HG03175 (cell line): ENCODE measurements at regions not wholly inside any gene's neighbourhood (a gene's known extent, or its start where the extent isn't known, plus 50 kb on each side); places are given as distances from the start of the nearest gene placed in this dataset.

Experiments
- ATAC-seq: cut with Tn5 transposase; IDR thresholded peaks from one replicate; pipeline ENCODE4 v1.9.1; 2021; ENCODE audit warnings: mild to moderate bottlenecking, moderate library complexity; ENCODE audit not compliant: unreplicated experiment

DNA sequence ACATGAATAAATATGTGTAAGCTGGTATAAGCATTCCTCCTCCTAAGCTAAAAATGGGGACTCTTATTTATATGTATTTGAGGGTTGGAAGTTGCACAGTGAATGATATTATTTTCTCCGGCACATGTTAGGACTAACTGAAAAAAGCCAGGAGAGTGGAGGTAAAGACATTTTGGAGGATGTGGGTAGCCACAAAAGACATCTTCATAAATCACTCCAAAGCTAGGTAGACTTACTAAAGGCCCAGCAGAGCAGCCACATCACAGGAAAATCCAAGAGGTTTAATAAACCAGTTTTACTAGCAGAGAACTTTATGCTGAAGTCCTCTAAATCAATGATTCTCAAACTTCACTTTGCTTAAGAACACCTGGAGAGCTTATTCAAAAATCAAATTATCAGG, 424.7 kb downstream of the KCTD12 start:
- no peak for ATAC-seq

DNA sequence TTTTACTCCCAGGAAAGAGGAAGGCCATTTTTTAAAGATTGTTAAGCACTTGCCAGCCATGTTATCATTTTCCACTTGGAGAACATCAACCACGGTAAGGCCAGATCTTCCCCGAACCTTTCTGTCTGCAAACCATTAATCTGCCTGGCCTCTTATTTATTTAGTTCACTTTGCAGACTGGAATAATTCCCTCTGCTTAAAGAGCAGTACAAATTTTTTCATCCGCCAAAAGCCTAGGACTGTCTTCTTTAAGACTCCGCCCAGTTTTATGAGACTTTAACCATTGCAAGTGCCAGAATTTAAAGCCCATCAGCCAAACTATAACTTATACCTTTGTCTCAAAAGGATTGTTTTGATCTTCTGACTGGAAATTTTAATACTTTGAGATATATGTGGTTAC, 426.3 kb downstream of the KCTD12 start:
- no peak for ATAC-seq

DNA sequence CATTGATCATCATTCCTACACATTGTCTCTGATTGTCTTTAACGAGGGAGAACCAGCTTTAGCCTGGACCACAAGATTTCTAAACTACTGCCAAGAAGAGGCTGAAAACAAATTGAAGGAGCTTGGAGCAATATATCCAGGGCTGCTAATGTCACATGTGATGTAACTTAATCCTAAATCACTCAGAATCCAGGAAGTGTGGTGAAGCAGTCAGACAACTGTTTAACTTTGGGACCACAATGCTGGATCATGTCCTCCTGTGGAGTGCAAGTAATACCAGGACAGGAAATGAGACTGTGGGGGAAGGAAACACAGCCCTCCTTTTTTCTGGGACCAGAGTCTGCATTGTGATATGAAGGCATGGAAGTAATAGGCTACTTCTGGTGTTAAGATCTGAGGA, 430.2 kb downstream of the KCTD12 start:
- ATAC-seq, result no peak

DNA sequence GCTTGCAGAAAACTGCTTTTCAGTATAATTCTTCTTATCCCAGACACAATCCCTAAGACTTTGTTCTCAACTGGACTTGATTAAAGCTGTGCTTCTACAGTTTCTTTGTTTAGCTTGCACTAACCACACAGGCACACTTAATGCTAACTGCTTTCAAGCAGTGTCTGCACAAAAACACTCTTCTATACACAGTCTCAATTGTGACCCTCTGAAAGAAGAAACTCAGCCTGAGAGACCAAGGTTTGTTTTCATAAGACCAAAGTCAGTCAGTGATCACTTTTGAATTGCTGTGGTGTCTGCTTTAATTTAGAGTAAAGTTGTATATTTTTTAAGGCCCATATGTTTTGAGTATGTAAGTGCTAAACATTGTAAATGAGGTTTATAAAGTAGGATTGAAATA, 431.2 kb downstream of the KCTD12 start:
- ATAC-seq, result no peak

DNA sequence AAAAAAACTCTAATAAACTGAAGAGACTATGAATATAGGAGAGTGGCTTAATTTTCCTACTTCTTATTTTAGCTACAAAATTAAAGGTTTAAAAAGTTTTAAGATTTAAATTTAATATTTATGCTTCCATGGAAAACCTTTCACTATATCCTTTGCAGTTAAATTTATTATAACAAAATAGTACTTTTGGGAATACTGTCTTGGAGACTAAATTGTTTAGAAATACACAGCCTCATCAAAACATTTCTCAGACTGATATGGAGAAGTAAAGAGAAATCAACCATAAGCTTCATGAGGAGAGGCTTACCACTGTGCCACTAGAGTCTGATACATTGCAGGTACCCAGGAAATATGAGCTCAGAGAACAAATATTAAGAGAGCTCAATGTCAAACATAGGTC, 436.5 kb downstream of the KCTD12 start:
- ATAC-seq, result no peak

DNA sequence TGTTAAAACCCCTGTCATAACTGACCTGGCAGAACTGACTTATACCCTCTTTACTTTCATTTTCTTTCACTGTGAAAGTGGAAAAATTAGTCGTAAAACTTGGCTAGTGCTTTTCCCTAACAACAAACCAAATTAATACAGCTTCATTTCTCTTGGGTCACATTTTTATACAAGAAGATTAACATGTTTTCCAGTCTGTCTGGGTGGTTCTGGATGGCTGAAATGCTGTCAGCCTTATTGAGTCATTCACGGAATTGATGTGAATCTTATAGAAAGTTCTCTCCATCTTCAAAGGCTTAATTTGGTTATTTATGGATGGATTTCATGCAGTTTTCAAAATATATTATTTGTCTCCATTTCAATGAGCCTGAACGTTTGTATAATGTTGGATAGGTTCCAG, 440.0 kb downstream of the KCTD12 start:
- no peak for ATAC-seq

DNA sequence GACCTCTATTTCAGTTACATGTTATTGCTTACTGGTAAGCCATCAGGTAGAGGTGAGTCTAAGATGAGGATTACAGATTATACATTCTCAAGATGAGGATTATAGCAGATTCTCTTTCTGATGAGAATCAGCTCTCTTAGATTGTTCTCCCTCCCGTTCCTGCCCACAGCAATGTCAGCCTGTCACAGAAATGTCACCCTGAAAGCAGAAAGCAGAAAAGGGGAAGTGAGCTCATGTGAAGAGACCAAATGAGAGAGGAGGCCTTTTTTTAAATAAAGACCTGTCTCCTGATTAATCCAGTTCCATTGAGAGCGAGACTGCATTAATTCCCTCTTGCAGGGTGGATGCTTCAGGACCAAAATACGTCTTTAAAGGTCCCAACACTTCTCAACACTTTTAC, 445.6 kb downstream of the KCTD12 start:
- peak; percentile 84 for ATAC-seq

DNA sequence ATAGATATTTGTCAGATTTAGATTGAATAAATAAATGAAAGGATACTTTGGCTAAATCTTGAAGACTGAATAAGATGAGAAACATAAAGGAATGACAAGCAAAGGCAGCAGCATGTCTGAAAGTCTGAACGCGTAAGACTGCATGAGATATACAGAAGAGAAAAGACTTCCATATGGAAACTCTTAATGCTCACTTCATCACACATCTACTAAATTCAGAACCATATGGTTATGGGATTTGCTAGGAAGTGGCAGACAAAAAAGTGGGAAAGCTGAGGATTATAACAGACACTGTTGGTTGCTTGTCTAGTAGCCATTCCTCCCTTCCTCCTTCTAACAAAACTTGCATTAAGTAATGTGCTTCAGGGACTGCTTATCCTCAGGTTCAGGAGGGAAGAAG, 446.7 kb downstream of the KCTD12 start:
- no peak for ATAC-seq

DNA sequence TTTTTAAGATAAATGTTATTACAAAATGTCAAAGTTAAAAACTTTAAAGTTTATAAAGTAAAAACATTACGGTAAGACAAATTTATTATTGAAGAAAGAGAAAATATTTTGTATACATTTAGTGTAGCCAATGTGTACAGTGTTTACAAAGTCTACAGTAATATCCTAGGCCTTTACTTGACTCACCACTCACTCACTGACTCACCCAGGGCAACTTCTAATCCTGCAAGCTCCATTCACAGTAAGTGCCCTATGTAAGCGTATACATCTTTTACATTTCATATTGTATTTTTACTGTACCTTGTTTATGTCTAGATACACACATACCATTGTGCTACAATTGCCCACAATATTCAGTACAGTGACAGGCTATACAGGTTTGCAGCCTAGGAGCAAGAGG, 448.2 kb downstream of the KCTD12 start:
- no peak for ATAC-seq

DNA sequence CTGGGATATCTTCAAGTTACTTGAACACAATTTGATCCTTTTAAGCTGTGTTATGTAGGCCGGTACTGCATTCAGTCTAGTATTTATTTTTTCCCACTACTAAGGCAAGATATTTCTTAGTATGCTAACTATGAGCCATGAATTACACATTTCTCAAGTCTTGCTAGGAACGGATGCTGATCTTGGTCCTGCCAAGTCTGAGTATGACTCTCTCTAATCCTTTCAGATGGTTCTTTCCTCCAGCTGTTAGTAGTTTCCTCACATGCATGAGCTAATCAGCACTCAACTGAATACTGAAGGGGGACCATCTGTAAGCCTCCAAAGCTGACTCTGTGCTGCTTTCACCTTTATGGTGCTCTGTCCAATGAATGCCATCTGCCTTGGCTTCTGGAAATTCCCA, 460.3 kb downstream of the KCTD12 start:
- no peak for ATAC-seq

DNA sequence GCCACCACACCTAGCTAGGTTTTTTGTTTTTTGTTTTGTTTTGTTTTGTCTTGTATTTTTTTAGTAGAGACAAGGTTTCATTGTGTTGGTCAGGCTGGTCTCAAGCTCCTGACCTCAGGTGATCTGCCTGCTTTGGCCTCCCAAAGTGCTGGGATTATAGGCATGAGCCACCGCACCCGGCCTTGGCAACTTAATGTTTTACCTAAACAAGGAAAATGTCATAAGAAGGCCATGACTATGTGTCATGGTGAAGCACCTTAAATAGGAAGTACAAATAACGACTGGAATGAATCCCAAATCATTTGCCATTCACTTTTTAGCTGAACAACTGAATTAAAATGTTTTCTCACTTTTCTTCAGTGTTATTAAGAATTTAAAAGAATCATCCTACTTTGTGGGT, 465.2 kb downstream of the KCTD12 start:
- ATAC-seq, result no peak

DNA sequence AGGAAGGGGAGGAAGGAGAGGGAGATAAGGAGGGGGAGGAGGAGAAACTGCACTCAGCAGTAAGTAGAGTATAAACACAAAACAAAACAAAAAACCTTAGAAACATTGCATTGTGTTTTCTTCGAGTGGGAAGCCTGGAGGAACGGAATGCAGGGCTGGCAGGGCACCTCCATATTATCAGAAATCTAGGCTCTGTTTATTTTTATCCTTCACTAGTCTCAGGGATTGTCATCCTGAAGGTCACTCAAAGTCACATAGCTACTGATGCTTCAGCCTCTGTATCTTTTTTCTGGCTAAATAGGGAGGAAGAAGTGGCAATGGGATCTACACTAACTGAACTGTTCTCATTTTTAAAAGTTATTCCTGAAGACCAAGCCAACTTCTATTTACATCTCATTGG, 467.8 kb downstream of the KCTD12 start:
- no peak for ATAC-seq

DNA sequence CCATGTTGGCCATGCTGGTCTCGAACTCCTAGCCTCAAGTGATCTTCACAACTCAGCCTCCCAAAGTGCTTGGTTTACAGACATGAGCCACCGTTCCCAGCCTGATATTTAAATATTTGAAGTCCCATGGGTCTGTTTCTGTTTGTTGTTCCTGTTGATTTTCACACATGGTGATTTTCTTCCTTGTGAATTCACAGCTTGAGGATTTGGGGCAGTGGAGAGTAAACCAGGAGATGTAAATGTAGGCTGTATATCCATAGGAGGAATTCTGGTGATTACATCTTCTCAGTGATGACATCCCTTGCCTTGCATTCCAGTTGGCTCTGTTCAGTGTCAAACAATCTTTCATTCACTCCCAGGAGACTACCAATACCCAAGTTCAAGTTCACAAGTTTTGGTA, 471.9 kb downstream of the KCTD12 start:
- no peak for ATAC-seq

DNA sequence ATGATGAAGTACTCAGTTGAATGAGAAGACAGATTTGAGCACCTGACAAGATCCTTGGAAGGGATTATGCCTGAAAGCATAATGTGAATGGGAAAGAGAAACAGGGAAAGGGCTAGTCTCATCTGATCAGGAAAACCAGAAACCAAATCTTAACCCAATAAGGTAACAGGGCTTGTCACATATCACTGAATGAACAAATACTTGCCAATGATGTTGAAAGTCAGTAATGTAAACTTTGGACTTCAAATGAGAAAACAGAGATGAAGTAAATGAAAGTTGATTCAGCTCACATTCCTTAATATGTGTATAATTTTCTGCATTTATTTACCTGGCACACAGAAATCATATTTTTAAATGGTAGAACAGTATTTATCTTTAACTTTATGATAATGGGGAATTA, 480.0 kb downstream of the KCTD12 start:
- no peak for ATAC-seq

DNA sequence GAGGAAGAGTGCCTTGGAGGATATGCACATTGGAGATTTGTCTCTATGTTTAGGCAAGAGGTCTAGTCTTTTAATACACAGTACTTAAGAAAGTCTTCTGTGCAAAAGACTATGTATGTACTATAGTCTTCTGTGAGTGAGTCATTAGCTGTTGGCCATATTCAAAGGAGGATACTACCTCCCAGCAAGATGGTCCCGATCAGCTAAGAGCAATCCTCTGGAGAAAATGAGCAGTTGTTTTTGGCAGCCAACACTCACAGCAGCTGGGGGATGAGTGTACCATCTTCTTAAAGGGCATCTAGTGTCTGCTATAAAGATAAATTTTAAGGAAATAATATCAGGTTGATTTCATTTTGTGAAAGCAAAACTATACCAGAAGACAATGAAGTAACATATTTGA, 487.8 kb downstream of the KCTD12 start:
- no peak for ATAC-seq

DNA sequence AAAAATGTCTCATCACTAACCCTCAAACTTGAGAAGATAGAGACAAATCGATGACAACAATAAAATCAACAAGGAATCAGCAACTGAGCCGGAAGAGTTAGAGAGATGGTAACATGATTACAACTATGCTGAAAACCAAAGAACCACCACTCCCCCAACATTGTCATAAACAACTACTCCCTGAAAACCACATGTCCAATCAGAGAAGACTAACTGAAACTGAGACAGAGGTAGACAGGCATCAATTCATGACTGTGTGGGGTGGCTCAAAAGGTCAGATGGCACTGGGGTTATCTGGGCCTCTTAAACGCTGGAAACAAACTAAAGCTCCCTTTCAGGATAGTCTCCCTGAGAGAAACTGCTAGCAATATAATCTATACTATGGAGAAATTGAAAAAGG, 488.8 kb downstream of the KCTD12 start:
- no peak for ATAC-seq

DNA sequence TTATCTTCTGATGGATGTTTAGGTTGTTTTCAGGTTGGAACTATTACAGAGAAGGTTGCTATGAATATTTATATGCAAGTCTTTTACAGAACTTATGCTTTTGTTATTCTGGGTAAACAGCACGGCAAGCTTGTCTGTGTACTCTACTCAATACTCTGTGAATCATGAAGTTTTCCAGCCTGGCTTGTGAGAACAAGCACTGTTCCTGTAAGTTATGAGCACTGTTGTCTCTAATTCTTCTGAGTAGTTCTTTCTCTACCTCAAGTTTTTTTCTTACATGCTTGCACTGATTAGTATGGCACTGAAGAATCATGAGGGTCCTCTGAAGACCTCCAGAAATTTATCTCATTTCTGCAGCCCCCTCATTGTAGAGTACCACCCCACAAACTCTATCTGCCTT, 496.9 kb downstream of the KCTD12 start:
- no peak for ATAC-seq

DNA sequence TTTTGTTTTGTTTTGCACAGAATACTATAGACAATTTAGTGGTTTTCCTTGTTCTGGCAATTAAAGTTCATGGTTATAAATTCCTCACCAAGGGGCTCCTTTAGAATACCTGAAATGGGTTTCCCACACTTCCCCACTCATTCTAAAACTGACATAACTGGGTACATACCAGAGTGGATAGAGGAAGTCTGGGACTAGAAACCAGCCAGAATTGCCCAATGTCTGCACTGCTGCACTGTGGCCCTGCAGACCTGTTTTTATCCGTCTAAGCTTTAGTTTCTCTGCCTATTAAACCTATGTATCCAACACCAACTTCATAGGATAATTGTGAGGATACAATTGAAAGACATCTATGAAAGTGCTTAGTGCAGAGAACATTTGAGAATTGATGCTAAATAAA, 498.6 kb downstream of the KCTD12 start:
- no peak for ATAC-seq

DNA sequence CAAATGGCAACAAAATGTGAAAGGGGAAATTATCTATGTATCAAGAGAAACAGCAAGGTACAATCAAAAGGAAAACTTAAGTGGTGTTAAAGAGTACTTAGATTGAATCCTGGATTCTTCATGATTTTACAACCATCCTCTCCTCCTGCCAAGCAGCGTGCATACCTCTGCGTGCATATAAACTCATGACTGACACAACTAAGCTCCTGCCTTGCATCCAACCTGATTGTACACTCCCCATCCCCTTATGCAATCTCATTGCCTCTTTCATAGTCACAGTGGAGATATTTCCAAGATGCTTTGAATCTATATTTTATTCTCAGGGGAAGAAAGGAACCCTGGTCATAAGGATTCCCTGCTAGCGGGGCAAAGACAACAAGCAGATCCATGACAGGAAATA, 499.9 kb downstream of the KCTD12 start:
- ATAC-seq, result no peak

DNA sequence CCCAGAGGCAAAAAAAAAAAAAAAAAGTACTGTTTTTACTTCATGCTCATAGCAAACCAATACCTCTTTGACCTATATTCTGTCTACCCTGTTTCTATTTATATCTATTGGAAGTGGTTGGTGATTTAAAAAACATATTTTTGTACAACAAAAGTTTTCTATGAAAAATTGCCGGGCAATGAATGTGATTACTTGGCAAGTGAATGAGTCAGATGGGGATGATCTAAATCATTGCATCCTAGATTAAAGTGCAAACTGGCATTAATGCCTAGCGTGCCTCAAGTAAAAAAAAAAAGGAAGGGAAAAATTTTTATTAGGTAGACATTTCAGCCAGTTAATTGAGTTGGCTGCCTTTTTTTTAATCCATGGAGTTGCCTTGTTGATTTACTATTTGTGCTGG, 500.6 kb downstream of the KCTD12 start:
- no peak for ATAC-seq

DNA sequence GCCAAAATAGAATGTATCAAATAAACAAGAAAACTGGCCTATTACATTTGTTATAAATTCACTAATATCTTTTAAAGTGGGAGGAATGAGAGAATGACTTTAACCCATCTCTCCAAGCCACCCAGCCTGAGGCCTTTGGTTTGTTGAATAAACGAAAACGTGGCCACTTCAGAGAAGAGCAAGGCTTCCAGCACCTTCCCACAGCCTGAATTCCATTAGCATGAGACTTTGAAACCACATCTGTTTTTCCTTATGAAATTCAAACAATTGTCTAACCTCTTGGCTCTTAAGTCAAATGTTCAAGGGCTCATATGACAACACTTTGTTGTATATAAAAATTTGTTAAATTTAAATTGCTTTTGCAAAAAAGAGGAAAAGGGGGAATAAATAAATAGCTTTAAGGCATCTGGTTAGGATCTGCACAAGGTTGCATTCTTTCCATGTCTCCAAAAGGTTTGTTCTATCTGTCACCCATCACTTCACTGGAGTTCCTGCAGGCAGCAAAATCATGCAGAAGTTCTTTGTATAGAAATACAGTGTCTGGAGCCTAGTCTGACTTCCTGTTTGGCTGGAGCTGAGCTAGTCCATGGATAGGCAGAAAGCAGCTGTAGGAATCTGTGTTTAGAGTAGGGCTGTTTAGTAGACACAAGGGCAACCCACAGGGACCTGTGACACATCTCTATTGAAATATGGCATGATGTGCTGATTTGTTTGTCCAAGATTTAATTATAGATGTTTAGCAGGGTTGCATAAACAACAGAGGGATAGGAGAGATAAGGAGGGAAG, 502.3 kb downstream of the KCTD12 start:
- ATAC-seq, result no peak

DNA sequence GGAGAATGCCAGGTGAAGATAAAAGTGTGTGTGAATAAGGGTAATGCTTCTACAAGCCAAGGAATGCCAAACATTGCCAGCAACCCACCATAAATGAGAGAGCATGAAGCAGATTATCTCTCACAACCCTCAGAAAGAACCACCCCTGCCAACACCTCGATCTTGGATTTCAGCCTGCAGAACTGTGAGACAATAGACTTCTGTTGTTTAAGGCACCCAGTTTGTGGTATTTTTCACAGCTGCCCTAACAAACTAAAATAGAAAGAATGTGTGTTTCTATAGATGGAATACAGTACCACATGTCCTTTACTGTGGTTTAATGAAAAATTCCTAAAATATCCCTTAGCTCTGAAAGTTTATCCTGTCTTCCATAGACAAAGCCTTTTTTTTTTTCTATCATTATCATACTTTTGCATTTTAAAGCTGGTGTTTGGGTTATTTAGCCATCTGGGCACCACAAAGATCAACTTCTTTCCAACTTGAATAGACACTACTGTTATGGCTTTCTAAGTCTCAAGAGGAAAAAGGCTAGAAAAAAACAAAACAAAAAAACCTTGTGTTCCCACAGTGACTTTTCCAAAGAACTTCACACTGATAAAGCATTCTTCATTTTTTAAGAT, 505.6 kb downstream of the KCTD12 start:
- ATAC-seq, result no peak
